CD4-positive, alpha-beta T cell treated with Interleukin-10 for 1 hour (primary cell): ENCODE measurements at regions not wholly inside any gene's neighbourhood (a gene's known extent, or its start where the extent isn't known, plus 50 kb on each side); places are given as distances from the start of the nearest gene placed in this dataset.
"Not testable (repeated sequence)": the region's sequence is repeated elsewhere in the genome, so short reads cannot be mapped to it uniquely, and the experiment has no call there.

Experiments
- DNase-seq: peaks from one replicate; pipeline ENCODE4 v3.0.0-alpha.2; 2020

- DNase-seq, result peak; percentile 35
These were observed 459.9 kb downstream of the RAP2B start for GRCh38 chr3:153621953-153622352.

- DNase-seq, result no peak
These were observed 461.8 kb downstream of the RAP2B start for GRCh38 chr3:153623834-153624233.

DNA sequence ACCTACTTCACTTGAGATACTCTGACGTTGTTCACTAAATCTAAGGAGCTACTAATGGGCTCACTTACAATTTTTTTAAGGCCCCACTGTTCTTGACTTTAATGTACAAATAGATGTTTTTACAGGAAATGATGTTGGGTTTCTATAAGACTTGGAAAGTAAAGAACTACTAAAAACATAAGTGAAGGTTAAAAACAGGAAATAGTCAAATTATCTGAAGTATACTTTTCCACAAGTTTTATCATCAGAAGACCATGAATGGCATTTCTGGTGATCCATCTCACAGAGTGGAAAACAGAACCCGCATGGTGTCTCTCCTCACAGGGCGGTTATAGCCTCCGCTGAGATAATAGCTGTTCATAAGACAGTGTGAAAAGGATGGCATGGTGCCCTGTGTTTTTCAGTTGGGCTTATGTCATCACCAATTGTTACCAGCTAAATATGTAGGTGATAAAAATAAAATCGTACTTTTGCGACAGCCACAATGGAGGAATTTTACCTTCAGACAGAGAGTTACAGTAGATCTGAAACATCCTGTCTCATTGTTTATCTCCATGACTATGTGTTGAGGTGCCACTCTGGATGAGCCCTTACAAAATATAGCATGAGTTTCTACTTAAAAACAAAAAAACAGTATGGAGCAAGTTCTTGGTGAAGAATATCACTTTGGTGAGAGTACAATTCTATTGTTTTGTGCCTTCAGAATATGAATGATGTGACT, 462.4 kb downstream of the RAP2B start:
- DNase-seq, result peak; percentile 32

DNA sequence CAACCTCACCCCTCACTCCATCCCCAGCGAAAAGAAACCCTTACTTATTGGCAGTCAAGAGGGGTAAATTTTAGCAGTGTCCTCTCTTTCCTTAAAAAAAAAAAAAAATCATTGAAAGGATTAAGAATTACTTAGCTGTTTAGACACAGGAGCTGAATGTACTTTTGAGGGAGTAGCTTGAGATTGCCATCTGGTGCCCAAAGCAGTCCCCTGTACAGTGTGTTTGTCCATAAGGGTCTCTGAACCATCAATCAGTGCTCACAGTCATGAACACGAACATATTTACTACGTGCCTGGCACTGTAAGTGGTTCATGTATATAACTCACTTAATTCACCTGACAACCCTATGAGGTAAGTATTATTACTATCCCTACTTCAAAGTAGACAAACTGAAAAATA, 463.5 kb downstream of the RAP2B start:
- DNase-seq, result no peak

DNA sequence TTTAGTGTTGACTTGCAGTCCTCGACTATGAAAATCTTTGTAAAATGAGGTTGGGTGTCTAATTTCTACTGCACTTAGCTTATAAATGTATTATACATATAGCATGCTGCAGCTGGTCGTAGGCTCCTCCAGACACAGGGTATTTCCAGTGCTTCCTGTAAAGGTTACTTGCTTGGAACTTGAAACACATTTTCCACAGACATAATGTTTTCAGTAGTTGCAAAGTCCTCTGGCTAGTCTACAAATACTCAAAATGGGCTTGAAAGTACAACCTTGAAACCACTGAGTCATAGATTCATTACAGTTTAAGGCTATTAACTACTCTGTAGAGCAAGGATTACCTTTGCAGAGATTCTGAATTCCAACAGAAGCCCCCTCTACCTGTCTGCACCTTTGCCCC, 464.1 kb downstream of the RAP2B start:
- no peak for DNase-seq

- DNase-seq, result peak; percentile 19
These were observed 466.6 kb downstream of the RAP2B start for GRCh38 chr3:153628591-153628990.

- no peak for DNase-seq
These were observed 467.1 kb downstream of the RAP2B start for GRCh38 chr3:153629148-153629547.

GRCh38 chr3:153631102-153631501, 469.1 kb downstream of the RAP2B start:
- DNase-seq, result no peak

DNA sequence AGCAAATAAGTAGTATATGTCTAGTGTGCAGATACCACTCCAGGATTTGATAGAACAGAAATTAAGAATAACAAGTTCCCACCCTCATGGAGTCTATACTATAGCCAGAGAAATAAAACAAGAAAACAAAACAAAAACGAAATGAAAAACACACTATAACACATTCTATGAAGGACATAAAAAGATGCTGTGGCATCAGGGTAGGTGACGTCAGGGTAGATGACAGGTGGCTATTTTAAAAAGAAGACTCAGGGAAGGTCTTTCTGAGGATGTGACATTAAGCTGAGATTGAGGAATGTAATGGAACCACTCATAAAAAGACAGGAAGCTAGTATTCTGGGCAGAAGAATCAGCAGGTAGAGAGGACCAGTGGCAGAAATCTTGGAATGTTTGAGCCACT, 469.6 kb downstream of the RAP2B start:
- DNase-seq, result no peak

DNA sequence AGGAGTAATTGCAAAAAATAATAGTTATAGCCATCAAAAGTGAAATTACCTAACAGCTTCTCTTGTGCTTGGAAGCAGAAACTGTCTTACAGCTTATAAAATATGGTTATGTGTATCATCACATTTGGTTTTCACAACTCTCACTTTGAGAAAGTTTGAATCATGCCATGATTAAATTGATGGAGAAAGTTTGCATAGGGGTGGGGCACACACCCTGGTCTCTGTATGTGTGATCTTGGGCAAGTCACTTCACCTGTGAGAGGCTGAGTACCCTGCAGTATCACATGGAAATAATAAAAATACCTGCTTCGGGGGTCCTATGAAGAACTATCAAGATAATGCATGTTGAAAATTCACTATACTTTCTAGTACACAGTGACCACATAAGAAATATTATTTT, 471.4 kb downstream of the RAP2B start:
- DNase-seq, result no peak

DNA sequence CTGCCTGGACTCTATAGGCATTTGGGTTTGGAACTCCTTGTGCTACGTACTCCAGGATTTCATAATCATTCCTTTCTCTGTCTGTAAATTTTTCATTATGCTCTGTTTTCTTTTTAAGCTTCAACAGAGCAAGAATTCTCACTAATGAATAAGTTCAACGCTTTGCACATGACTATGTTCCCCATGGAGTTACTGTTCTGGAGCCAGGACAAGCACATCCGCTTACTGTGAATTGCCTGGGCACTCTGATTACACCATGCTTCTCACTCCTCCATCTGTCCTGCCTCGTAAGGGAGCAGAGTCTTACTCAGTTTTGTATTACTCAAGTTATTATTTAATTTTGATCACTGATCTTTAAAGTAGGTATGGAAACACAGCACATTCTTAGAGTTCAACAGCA, 472.7 kb downstream of the RAP2B start:
- no peak for DNase-seq

DNA sequence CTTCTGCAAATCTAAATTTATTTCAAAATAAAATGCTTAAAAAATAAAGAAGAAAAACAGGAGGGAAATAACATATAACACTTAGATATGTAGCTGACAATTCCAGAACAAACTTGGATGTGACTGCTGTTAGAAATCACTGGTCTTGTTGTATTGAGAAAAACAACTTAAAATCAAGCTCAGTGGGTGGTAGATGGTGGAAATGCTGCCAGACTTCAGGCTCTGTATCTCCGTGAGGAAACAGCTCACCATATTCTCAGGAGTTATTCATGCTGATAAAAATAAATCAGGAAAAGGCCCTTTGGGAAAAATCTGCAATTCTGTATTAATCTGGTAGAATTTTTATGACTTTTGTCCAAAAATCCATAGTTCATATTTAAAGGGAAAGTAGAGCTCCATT, 477.6 kb downstream of the RAP2B start:
- DNase-seq, result no peak

DNA sequence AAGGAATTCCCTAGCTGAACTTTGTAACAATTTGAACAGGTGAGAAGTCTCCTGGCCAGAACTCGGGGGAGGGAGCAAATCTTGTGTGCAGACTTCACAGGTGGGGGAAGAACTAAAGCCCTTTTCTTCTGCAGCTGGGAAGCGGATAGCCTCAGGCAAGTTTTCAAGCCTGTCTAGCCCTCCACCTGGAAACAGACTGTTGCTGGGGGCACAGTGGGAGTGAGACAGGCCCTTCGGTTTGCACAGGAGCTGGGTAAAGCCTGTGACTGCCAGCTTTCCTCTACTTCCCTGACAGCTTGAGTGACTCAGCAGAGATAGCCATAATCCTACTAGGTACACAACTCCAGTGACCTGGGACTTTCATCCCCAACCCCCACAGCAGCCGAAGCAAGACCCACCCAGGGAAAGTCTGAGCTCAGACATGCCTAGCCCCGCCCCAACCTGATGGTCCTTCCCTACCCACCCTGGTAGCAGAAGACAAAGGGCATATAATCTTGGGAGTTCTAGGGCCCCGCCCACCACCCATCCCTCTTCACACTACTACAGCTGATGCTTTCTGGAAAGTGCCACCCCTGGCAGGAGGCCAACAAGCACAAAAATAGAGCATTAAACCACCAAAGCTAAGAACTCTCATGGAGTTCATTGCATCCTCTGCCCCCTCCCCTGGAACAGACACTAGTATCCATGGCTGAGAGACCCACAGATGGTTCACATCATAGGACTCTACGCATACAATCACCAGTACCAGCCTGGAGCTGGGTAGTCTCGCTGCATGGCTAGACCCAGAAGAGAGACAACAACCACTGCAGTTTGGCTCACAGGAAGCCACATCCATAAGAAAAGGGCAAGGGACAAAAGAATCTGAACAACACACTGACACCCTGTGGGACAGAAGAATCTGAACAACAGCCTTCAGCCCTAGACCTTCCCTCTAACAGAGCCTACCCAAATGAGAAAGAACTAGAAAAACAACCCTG, 479.0 kb downstream of the RAP2B start:
- no peak for DNase-seq

- DNase-seq, result not testable (repeated sequence)
These were observed 478.6 kb upstream of the ARHGEF26 start for GRCh38 chr3:153642576-153642975.

DNA sequence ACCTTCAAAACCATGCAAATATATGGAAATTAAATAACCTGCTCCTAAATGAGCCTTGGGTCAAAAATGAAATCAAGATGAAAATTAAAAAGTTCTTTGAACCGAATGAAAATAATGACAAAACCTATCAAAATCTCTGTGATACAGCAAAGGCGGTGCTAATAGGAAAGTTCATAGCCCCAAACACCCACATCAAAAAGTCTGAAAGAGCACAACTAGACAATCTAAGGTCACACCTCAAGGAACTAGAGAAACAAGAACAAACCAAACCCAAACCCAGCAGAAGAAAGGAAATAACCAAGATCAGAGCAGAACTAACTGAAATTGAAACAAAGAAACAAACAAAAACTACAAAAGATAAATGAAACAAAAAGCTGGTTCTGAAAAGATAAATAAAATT, 477.7 kb upstream of the ARHGEF26 start:
- peak; percentile 45 for DNase-seq

- DNase-seq, result no peak
These were observed 471.8 kb upstream of the ARHGEF26 start for GRCh38 chr3:153649286-153649839.

DNA sequence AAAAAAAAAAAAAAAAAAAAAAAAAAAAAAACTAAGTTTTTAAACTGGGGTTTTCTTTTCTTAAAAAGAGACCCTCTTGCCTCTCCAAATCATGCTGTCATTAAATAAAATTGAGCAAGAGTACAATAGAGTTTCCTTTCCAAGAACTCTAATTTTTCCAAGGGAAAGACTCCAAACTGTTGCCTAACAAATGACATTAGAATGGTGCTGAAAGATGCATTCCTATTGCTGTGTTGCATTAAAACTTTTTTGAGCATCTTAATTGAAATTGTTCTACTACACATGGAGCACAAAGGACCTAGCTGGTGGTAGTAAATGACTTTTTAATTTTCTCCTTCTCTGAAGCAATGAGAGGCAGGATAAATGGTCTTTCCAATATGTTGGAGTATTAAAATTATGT, 469.1 kb upstream of the ARHGEF26 start:
- no peak for DNase-seq

DNA sequence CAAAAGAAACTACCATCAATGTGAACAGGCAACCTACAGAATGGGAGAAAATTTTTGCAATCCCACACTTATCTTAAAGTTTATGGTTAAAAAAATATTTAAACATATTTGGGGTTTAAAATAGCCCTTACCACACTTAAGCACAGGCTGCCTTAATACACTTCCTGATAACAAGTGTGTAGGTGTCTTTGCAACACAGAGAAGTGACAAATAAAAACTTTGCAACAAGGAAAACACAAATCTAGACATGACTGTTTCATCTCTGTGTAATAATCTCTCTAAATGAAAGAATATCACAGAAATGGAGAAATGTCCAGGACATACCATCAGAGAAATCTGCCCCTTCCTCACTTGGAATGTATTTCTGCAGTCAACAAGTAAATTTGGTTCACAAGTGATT, 464.1 kb upstream of the ARHGEF26 start:
- DNase-seq, result no peak

- no peak for DNase-seq
These were observed 463.7 kb upstream of the ARHGEF26 start for GRCh38 chr3:153657461-153657860.

DNA sequence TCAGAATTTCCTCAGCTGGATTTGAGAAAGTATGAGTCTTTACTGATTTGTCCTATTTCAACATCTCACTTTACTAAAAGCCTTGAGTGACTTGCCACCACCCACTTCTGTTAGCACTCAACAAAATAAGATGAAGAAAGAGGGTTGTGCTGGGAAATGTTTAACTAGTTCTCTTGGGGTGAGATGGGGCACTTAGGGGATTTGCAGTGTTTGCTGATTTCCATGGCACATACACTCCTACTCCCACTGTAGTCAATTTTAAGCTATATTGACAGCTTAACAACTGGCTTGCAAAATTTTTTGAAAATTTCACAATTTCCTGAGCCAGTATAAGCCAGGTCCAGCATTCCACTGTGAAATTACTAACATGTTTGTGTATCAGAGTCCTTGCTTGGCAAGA, 463.1 kb upstream of the ARHGEF26 start:
- no peak for DNase-seq

- DNase-seq, result no peak
These were observed 454.0 kb upstream of the ARHGEF26 start for GRCh38 chr3:153666991-153667740.

DNA sequence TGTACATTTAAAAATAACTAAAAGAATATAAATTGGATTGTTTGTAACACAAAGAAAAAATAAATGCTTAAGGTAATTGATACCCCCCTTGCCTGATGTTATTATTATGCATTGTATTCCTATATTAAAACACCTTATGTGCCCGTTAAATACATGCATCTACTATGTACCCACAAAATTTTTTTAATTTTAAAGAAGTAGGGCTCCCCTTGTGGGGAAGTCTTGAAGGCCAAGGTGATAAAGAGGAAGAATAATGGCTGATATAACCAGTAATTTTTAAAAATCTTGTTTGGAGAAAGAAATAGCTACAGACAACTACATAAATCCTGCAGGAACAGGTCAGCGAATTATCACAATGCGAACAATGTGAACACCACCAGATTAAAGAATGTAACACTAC, 451.7 kb upstream of the ARHGEF26 start:
- no peak for DNase-seq

- no peak for DNase-seq
These were observed 450.6 kb upstream of the ARHGEF26 start for GRCh38 chr3:153670577-153670976.
